ENCODE measurements at regions not wholly inside any gene's neighbourhood (a gene's known extent, or its start where the extent isn't known, plus 50 kb on each side); places are given as distances from the start of the nearest gene placed in this dataset.

DNA sequence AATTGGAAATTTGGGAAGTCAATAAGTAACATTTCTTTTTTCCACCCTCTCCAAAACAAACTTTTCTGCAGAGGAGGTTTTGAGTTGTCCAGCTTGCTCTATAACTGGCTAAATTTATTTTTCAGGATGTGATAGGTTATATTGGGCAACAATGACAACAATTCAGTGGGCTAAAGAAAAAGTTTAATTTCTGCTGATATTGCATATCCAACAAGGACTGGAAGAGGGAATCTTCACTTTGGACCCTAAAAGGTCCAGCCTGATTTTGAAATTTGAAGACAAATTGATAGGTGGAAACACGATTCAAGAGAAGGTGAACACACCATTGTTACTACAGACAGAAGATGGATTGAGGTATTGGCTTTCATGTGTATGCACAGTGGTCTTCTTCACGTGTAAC is 393.1 kb downstream of the BRINP1 start (continued):
- TF ChIP-seq, protein P1, sequence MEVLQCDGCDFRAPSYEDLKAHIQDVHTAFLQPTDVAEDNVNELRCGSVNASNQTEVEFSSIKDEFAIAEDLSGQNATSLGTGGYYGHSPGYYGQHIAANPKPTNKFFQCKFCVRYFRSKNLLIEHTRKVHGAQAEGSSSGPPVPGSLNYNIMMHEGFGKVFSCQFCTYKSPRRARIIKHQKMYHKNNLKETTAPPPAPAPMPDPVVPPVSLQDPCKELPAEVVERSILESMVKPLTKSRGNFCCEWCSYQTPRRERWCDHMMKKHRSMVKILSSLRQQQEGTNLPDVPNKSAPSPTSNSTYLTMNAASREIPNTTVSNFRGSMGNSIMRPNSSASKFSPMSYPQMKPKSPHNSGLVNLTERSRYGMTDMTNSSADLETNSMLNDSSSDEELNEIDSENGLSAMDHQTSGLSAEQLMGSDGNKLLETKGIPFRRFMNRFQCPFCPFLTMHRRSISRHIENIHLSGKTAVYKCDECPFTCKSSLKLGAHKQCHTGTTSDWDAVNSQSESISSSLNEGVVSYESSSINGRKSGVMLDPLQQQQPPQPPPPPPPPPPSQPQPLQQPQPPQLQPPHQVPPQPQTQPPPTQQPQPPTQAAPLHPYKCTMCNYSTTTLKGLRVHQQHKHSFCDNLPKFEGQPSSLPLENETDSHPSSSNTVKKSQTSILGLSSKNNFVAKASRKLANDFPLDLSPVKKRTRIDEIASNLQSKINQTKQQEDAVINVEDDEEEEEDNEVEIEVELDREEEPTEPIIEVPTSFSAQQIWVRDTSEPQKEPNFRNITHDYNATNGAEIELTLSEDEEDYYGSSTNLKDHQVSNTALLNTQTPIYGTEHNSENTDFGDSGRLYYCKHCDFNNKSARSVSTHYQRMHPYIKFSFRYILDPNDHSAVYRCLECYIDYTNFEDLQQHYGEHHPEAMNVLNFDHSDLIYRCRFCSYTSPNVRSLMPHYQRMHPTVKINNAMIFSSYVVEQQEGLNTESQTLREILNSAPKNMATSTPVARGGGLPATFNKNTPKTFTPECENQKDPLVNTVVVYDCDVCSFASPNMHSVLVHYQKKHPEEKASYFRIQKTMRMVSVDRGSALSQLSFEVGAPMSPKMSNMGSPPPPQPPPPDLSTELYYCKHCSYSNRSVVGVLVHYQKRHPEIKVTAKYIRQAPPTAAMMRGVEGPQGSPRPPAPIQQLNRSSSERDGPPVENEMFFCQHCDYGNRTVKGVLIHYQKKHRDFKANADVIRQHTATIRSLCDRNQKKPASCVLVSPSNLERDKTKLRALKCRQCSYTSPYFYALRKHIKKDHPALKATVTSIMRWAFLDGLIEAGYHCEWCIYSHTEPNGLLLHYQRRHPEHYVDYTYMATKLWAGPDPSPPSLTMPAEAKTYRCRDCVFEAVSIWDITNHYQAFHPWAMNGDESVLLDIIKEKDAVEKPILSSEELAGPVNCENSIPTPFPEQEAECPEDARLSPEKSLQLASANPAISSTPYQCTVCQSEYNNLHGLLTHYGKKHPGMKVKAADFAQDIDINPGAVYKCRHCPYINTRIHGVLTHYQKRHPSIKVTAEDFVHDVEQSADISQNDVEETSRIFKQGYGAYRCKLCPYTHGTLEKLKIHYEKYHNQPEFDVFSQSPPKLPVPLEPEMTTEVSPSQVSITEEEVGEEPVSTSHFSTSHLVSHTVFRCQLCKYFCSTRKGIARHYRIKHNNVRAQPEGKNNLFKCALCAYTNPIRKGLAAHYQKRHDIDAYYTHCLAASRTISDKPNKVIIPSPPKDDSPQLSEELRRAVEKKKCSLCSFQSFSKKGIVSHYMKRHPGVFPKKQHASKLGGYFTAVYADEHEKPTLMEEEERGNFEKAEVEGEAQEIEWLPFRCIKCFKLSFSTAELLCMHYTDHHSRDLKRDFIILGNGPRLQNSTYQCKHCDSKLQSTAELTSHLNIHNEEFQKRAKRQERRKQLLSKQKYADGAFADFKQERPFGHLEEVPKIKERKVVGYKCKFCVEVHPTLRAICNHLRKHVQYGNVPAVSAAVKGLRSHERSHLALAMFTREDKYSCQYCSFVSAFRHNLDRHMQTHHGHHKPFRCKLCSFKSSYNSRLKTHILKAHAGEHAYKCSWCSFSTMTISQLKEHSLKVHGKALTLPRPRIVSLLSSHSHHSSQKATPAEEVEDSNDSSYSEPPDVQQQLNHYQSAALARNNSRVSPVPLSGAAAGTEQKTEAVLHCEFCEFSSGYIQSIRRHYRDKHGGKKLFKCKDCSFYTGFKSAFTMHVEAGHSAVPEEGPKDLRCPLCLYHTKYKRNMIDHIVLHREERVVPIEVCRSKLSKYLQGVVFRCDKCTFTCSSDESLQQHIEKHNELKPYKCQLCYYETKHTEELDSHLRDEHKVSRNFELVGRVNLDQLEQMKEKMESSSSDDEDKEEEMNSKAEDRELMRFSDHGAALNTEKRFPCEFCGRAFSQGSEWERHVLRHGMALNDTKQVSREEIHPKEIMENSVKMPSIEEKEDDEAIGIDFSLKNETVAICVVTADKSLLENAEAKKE (CRISPR knock-in tag; IDR thresholded peaks at IDR 0.05): no peak
- no peak for TF ChIP-seq EZH2 (IDR thresholded peaks at IDR 0.05; ENCODE audit: low read depth, unreplicated experiment)
- no peak for TF ChIP-seq JUNB (IDR thresholded peaks at IDR 0.05; ENCODE audit: unreplicated experiment)
- TF ChIP-seq, protein P2, sequence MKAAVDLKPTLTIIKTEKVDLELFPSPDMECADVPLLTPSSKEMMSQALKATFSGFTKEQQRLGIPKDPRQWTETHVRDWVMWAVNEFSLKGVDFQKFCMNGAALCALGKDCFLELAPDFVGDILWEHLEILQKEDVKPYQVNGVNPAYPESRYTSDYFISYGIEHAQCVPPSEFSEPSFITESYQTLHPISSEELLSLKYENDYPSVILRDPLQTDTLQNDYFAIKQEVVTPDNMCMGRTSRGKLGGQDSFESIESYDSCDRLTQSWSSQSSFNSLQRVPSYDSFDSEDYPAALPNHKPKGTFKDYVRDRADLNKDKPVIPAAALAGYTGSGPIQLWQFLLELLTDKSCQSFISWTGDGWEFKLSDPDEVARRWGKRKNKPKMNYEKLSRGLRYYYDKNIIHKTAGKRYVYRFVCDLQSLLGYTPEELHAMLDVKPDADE (IDR thresholded peaks at IDR 0.05): no peak
- TF ChIP-seq STAT1 (IDR thresholded peaks at IDR 0.05; ENCODE audit: unreplicated experiment): no peak

DNA sequence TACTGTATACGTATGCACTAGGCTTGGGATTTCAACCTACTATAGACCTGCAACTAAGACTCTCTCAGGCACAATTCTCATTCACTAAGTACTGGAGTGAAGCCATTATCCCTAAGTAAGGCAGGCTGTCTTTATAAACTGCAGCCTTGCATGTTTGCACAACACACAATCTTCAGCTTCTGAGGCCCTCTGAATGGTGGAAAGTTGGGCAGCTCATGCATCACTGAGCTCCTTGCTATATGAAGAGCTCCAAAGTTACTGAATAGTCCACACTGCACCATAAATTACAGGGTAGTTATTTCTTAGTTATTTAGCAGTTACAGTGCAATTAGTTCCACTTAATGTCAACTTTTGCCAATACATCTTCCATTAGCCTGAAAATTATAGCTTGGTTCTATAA is 384.6 kb downstream of the BRINP1 start:
- no peak overlapping the region for H2AFZ ChIP-seq
- no peak overlapping the region for H3K4me2 ChIP-seq
- no peaks in the 10 kb centered on the region for H3K79me2 ChIP-seq (replicated peaks; ENCODE audit: insufficient read depth)
- TF ChIP-seq EZH2 (IDR thresholded peaks at IDR 0.05; ENCODE audit: low read depth, unreplicated experiment) (no peak), STAT1 (IDR thresholded peaks at IDR 0.05; ENCODE audit: unreplicated experiment) (no peak), ZNF331 (CRISPR knock-in tag; IDR thresholded peaks at IDR 0.05; ENCODE audit: low read depth) (no peak), JUNB (IDR thresholded peaks at IDR 0.05; ENCODE audit: unreplicated experiment) (no peak), EZH2phosphoT487 (IDR thresholded peaks at IDR 0.05; ENCODE audit: unreplicated experiment) (no peak), NANOG (IDR thresholded peaks at IDR 0.05; ENCODE audit: borderline replicate concordance) (no peak), CREB1 (CRISPR knock-in tag; IDR thresholded peaks at IDR 0.05; ENCODE audit: low read depth) (no peak)
- TF ChIP-seq, protein P2 (IDR thresholded peaks at IDR 0.05): no peak
- TF ChIP-seq, protein P3, sequence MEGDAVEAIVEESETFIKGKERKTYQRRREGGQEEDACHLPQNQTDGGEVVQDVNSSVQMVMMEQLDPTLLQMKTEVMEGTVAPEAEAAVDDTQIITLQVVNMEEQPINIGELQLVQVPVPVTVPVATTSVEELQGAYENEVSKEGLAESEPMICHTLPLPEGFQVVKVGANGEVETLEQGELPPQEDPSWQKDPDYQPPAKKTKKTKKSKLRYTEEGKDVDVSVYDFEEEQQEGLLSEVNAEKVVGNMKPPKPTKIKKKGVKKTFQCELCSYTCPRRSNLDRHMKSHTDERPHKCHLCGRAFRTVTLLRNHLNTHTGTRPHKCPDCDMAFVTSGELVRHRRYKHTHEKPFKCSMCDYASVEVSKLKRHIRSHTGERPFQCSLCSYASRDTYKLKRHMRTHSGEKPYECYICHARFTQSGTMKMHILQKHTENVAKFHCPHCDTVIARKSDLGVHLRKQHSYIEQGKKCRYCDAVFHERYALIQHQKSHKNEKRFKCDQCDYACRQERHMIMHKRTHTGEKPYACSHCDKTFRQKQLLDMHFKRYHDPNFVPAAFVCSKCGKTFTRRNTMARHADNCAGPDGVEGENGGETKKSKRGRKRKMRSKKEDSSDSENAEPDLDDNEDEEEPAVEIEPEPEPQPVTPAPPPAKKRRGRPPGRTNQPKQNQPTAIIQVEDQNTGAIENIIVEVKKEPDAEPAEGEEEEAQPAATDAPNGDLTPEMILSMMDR (conservative IDR thresholded peaks at IDR 0.05; ENCODE audit: low read depth in 2 of 2): no peak
- TF ChIP-seq, protein P4, sequence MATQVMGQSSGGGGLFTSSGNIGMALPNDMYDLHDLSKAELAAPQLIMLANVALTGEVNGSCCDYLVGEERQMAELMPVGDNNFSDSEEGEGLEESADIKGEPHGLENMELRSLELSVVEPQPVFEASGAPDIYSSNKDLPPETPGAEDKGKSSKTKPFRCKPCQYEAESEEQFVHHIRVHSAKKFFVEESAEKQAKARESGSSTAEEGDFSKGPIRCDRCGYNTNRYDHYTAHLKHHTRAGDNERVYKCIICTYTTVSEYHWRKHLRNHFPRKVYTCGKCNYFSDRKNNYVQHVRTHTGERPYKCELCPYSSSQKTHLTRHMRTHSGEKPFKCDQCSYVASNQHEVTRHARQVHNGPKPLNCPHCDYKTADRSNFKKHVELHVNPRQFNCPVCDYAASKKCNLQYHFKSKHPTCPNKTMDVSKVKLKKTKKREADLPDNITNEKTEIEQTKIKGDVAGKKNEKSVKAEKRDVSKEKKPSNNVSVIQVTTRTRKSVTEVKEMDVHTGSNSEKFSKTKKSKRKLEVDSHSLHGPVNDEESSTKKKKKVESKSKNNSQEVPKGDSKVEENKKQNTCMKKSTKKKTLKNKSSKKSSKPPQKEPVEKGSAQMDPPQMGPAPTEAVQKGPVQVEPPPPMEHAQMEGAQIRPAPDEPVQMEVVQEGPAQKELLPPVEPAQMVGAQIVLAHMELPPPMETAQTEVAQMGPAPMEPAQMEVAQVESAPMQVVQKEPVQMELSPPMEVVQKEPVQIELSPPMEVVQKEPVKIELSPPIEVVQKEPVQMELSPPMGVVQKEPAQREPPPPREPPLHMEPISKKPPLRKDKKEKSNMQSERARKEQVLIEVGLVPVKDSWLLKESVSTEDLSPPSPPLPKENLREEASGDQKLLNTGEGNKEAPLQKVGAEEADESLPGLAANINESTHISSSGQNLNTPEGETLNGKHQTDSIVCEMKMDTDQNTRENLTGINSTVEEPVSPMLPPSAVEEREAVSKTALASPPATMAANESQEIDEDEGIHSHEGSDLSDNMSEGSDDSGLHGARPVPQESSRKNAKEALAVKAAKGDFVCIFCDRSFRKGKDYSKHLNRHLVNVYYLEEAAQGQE (IDR thresholded peaks at IDR 0.05; ENCODE audit: unreplicated experiment): no peak
- H3K27ac ChIP-seq (ENCODE audit: low read depth): no peak overlapping the region
- H4K20me1 ChIP-seq (replicated peaks; ENCODE audit: insufficient read depth): no peaks in the 10 kb centered on the region
- 0 out of 2 replicates have a peak, but pooled peaks cover 12% of the 10 kb centered on the region for H3K4me1 ChIP-seq (ENCODE audit: insufficient read depth)
- H3K9me2 ChIP-seq (ENCODE audit: insufficient read depth): no peaks in the 10 kb centered on the region
- peaks cover 3% of the 10 kb centered on the region for H3K27me3 Mint-ChIP-seq (ENCODE audit: insufficient read depth, low read depth, poor library complexity)
- ATAC-seq: no peak
- no peaks in the 10 kb centered on the region for H3F3A ChIP-seq (replicated peaks; ENCODE audit: low read depth)
- no peak overlapping the region for H3K4me3 Mint-ChIP-seq
- no peaks in the 10 kb centered on the region for H3K9me3 Mint-ChIP-seq
- H3K4me1 Mint-ChIP-seq: peaks cover 14% of the 10 kb centered on the region
- H3K27me3 ChIP-seq (ENCODE audit: insufficient read depth): no peaks in the 10 kb centered on the region
- DNase-seq (ENCODE audit: low spot score): no peak
- H3K4me3 ChIP-seq: no peak overlapping the region
- H3K36me3 ChIP-seq (ENCODE audit: insufficient read depth): no peaks in the 10 kb centered on the region
- H3K27ac Mint-ChIP-seq: no peak overlapping the region
- no peaks in the 10 kb centered on the region for H3K36me3 Mint-ChIP-seq (ENCODE audit: low read depth)

All from GM23338 (cell line).